ENCODE measurements at regions not wholly inside any gene's neighbourhood (a gene's known extent, or its start where the extent isn't known, plus 50 kb on each side); places are given as distances from the start of the nearest gene placed in this dataset.
"Not testable (repeated sequence)": the region's sequence is repeated elsewhere in the genome, so short reads cannot be mapped to it uniquely, and the experiment has no call there.

GRCh38 chr10:44249490-44249889 lies 135.4 kb downstream of the CXCL12 start:
- H3K4me3 ChIP-seq, result no peak overlapping the region

GRCh38 chr10:44246700-44247099 lies 138.2 kb downstream of the CXCL12 start:
- H3K27ac ChIP-seq; DNase-seq (ENCODE audit: low spot score); H3K36me3 ChIP-seq; H3K4me3 ChIP-seq; intact Hi-C loops (cut with DNase I); H3K9me3 ChIP-seq; H3K27me3 ChIP-seq (replicated peaks; ENCODE audit: insufficient read depth); H3K4me1 ChIP-seq (replicated peaks): not testable (repeated sequence)

More at GRCh38 chr10:44249490-44249889, 135.4 kb downstream of the CXCL12 start:
- H3K27ac ChIP-seq, result no peak overlapping the region
- intact Hi-C loops (cut with DNase I), result no loop called here
- no peaks in the 10 kb centered on the region for H3K36me3 ChIP-seq
- H3K9me3 ChIP-seq, result no peaks in the 10 kb centered on the region
- TF ChIP-seq POLR2A (IDR thresholded peaks at IDR 0.05) (no peak), CTCF (IDR thresholded peaks at IDR 0.05) (no peak), POLR2AphosphoS5 (IDR thresholded peaks at IDR 0.05) (no peak)
- H3K4me1 ChIP-seq (replicated peaks), result no peaks in the 10 kb centered on the region
- DNase-seq (ENCODE audit: low spot score), result no peak
- WGBS, result 47% methylated on average over 11 of the region's 11 CpGs
- H3K27me3 ChIP-seq (replicated peaks; ENCODE audit: insufficient read depth), result no peaks in the 10 kb centered on the region

GRCh38 chr10:44246287-44246686 lies 138.6 kb downstream of the CXCL12 start:
- not testable (repeated sequence) for DNase-seq (ENCODE audit: low spot score); H3K36me3 ChIP-seq

DNA sequence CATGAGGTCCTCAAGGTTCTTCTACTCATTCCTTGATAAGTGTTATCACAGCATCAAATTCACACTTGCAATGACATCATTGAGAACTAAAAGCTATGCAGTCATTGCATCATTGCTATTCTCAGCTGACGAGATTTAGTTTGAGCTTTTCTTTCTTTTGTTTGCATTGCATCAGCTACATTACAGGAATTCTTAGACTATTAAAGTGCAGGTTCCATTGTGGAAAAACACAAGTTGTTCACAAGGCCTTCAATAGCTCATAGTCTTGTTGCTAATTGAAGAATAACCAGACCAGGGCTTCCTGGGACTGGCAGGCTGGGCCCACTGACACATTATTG lies 139.3 kb downstream of the CXCL12 start:
- TF ChIP-seq POLR2A (IDR thresholded peaks at IDR 0.05) (no peak), POLR2AphosphoS5 (IDR thresholded peaks at IDR 0.05) (no peak), CTCF (IDR thresholded peaks at IDR 0.05) (no peak)
- no peaks in the 10 kb centered on the region for H3K4me1 ChIP-seq (replicated peaks)
- H3K9me3 ChIP-seq, result no peaks in the 10 kb centered on the region
- no peak overlapping the region for H3K27ac ChIP-seq
- H3K36me3 ChIP-seq, result no peaks in the 10 kb centered on the region
- WGBS, result 50% methylated on average over 1 of the region's 1 CpG
- H3K4me3 ChIP-seq, result no peak overlapping the region
- no peak for DNase-seq (ENCODE audit: low spot score)
- intact Hi-C loops (cut with DNase I), result no loop called here
- H3K27me3 ChIP-seq (replicated peaks; ENCODE audit: insufficient read depth), result no peaks in the 10 kb centered on the region

More at GRCh38 chr10:44246287-44246686, 138.6 kb downstream of the CXCL12 start:
- H3K27ac ChIP-seq; intact Hi-C loops (cut with DNase I); H3K27me3 ChIP-seq (replicated peaks; ENCODE audit: insufficient read depth); H3K4me1 ChIP-seq (replicated peaks); H3K9me3 ChIP-seq; H3K4me3 ChIP-seq: not testable (repeated sequence)
- 88% methylated on average over 2 of the region's 2 CpGs for WGBS

- Histone ChIP-seq H3K4me3 (no peak overlapping the region), H3K9me3 (no peaks in the 10 kb centered on the region), H3K27ac (no peak overlapping the region), H3K27me3 (replicated peaks; ENCODE audit: insufficient read depth) (no peaks in the 10 kb centered on the region), H3K36me3 (no peaks in the 10 kb centered on the region), H3K4me1 (replicated peaks) (no peaks in the 10 kb centered on the region)
- intact Hi-C loops (cut with DNase I), result no loop called here
- WGBS, result 76% methylated on average over 9 of the region's 9 CpGs
- no peak for TF ChIP-seq POLR2AphosphoS5 (IDR thresholded peaks at IDR 0.05)
- TF ChIP-seq POLR2A (IDR thresholded peaks at IDR 0.05), result no peak
- no peak for TF ChIP-seq CTCF (IDR thresholded peaks at IDR 0.05)
- no peak for DNase-seq (ENCODE audit: low spot score)
Observed at GRCh38 chr10:44244745-44245600, 139.9 kb downstream of the CXCL12 start.

GRCh38 chr10:44243851-44244510 lies 140.9 kb downstream of the CXCL12 start:
- Histone ChIP-seq H3K4me3 (no peak overlapping the region), H3K36me3 (no peaks in the 10 kb centered on the region), H3K27me3 (replicated peaks; ENCODE audit: insufficient read depth) (no peaks in the 10 kb centered on the region), H3K9me3 (no peaks in the 10 kb centered on the region), H3K27ac (no peak overlapping the region), H3K4me1 (replicated peaks) (no peaks in the 10 kb centered on the region)
- TF ChIP-seq POLR2A (IDR thresholded peaks at IDR 0.05) (no peak), CTCF (IDR thresholded peaks at IDR 0.05) (no peak), POLR2AphosphoS5 (IDR thresholded peaks at IDR 0.05) (no peak)
- intact Hi-C loops (cut with DNase I), result no loop called here
- 84% methylated on average over 7 of the region's 7 CpGs for WGBS
- DNase-seq (ENCODE audit: low spot score), result no peak
